HCT116 (cell line): ENCODE measurements at regions not wholly inside any gene's neighbourhood (a gene's known extent, or its start where the extent isn't known, plus 50 kb on each side); places are given as distances from the start of the nearest gene placed in this dataset.

ENCODE experiments used
- ATAC-seq: fragments of 200-7000 bp; cut with Tn5 transposase; 2 replicates; pipeline ENCODE4 v1.9.1; 2020; ENCODE audit warnings: mild to moderate bottlenecking, moderate library complexity
- BruUV-seq: library from RNA; stranded (reverse); fragments of 400-500 nt; replicated peaks from 2 replicates; lab custom pipeline; 2021; lab: Mats Ljungman, UMichigan
- CTCF ChIA-PET: fragments of 300-600 bp; sonication (Branson Sonifier 250); formaldehyde crosslinking; loops from one replicate; lab custom pipeline; 2021; ENCODE audit warnings: antibody characterized with exemption; lab: Charles Lee
- POLR2A ChIA-PET: fragments of 300-600, 350-600 bp; sonication (Branson Sonifier 250); formaldehyde crosslinking; loops from one replicate; lab custom pipeline; 2021; ENCODE audit warnings: antibody characterized with exemption; lab: Charles Lee
- RAD21 ChIA-PET, 2 experiments: fragments of 300-600 bp; sonication (Branson Sonifier 250); formaldehyde crosslinking; loops; one replicate each; lab custom pipeline; 2023; ENCODE audit warnings: low total read pairs in 2 of 2; ENCODE audit not compliant: uncharacterized antibody in 2 of 2, unreplicated experiment in 2 of 2, low non-redundant PET in 1 of 2; lab: Charles Lee
- DNase-seq: peaks from one replicate; pipeline ENCODE4 v3.0.0-alpha.2; 2010; ENCODE audit warnings: low read depth, low spot score
- H2AFZ ChIP-seq: fragments of 200-600 bp; shearing (Covaris generic), sonication (generic); 2 replicates; pipeline ENCODE4 v1.6.1; 2017; ENCODE audit warnings: low read depth, mixed run types, mixed read lengths, antibody characterized with exemption, low read length; ENCODE audit not compliant: poor library complexity, severe bottlenecking
- H3K27ac ChIP-seq: 2 replicates; pipeline ENCODE4 v1.5.1; 2012; ENCODE audit warnings: low read depth, low read length
- H3K27me3 ChIP-seq: fragments of 200-600 bp; sonication (generic); 2 replicates; pipeline ENCODE4 v1.6.1; 2016; ENCODE audit warnings: mixed run types, low read length, mixed read lengths; ENCODE audit not compliant: insufficient read depth
- H3K36me3 ChIP-seq, 2 experiments: fragments of 200-500 bp in 1 of 2; fragments of 200-600 bp in 1 of 2; sonication (Bioruptor generic) in 1 of 2; sonication (generic) in 1 of 2; 2 replicates each; pipeline versions ENCODE4 v1.5.1 to v1.6.1; 2014 to 2016; ENCODE audit warnings: low read length in 2 of 2, inconsistent platforms in 1 of 2, mixed read lengths in 1 of 2, mixed run types in 1 of 2; ENCODE audit not compliant: insufficient read depth in 2 of 2, control insufficient read depth in 1 of 2
- H3K4me1 ChIP-seq, 2 experiments: fragments of 200-600 bp in 1 of 2; sonication (generic) in 1 of 2; 2 replicates each; pipeline versions ENCODE4 v1.5.1 to v1.6.1; 2012 to 2017; ENCODE audit warnings: low read length in 2 of 2, inconsistent platforms in 1 of 2, mild to moderate bottlenecking in 1 of 2, mixed read lengths in 1 of 2, mixed run types in 1 of 2, moderate library complexity in 1 of 2; ENCODE audit not compliant: insufficient read depth in 2 of 2, control insufficient read depth in 1 of 2
- H3K4me2 ChIP-seq: fragments of 200-600 bp; sonication (generic); 2 replicates; pipeline ENCODE4 v1.6.1; 2017; ENCODE audit warnings: mixed run types, low read length, mixed read lengths
- H3K4me3 ChIP-seq, 2 experiments: fragments of 200-600 bp in 1 of 2; sonication (generic) in 1 of 2; replicated peaks in 1 of 2; 2 replicates each; pipeline ENCODE4 v1.5.1; 2011 to 2016; ENCODE audit warnings: low read length in 2 of 2, control low read depth in 1 of 2, low read depth in 1 of 2, mild to moderate bottlenecking in 1 of 2, mixed read lengths in 1 of 2, mixed run types in 1 of 2
- H3K79me2 ChIP-seq: fragments of 200-600 bp; sonication (generic); 2 replicates; pipeline ENCODE4 v1.6.1; 2017; ENCODE audit warnings: mild to moderate bottlenecking, mixed run types, low read length, moderate library complexity, mixed read lengths; ENCODE audit not compliant: insufficient read depth
- H3K9ac ChIP-seq: fragments of 200-600 bp; sonication (generic); 2 replicates; pipeline ENCODE4 v1.6.1; 2016; ENCODE audit warnings: low read length, mixed read lengths
- H3K9me2 ChIP-seq: fragments of 200-600 bp; sonication (generic), shearing (Covaris generic); 2 replicates; pipeline ENCODE4 v1.6.1; 2017; ENCODE audit warnings: mixed run types, mild to moderate bottlenecking, moderate library complexity; ENCODE audit not compliant: insufficient read depth
- H3K9me3 ChIP-seq, 2 experiments: fragments of 200-500 bp in 1 of 2; fragments of 200-600 bp in 1 of 2; sonication (Bioruptor generic) in 1 of 2; sonication (generic) in 1 of 2; 2 replicates each; pipeline ENCODE4 v1.6.1; 2014 to 2017; ENCODE audit warnings: low read length in 2 of 2, mixed read lengths in 2 of 2, inconsistent platforms in 1 of 2, low read depth in 1 of 2, mild to moderate bottlenecking in 1 of 2, mixed run types in 1 of 2, moderate library complexity in 1 of 2; ENCODE audit not compliant: control insufficient read depth in 1 of 2, insufficient read depth in 1 of 2
- H4K20me1 ChIP-seq: fragments of 200-600 bp; sonication (generic), shearing (Covaris generic); 2 replicates; pipeline ENCODE4 v1.6.1; 2017; ENCODE audit warnings: mixed run types, mild to moderate bottlenecking, moderate library complexity; ENCODE audit not compliant: insufficient read depth
- ATF3 ChIP-seq: IDR thresholded peaks from 2 replicates; pipeline ENCODE4 v1.6.1; 2012
- EZH2phosphoT487 ChIP-seq: fragments of 200-600 bp; IDR thresholded peaks from 2 replicates; pipeline ENCODE4 v1.6.1; 2018; ENCODE audit warnings: antibody characterized with exemption, borderline replicate concordance
- FOSL1 ChIP-seq: IDR thresholded peaks from 2 replicates; pipeline ENCODE4 v1.6.1; 2012; ENCODE audit warnings: low read depth
- JUND ChIP-seq: IDR thresholded peaks from 2 replicates; pipeline ENCODE4 v1.6.1; 2012
- REST ChIP-seq: IDR thresholded peaks from 2 replicates; pipeline ENCODE4 v1.6.1; 2012; ENCODE audit warnings: low read depth
- TCF7L2 ChIP-seq: IDR thresholded peaks from 2 replicates; pipeline ENCODE4 v1.7.0; 2011; ENCODE audit warnings: borderline replicate concordance, inconsistent platforms; ENCODE audit not compliant: insufficient read depth, insufficient read length; ENCODE audit errors: extremely low read depth
- ZFX ChIP-seq: fragments of 450-650 bp; IDR thresholded peaks from 2 replicates; pipeline ENCODE4 v1.6.1; 2017
- intact Hi-C: fragments of 100-400 bp; cut with micrococcal nuclease; formaldehyde crosslinking; loops from 2 replicates; pipeline ENCODE4 v1.10.0; 2022

- TF ChIP-seq REST (no peak), FOSL1 (no peak), JUND (no peak), EZH2phosphoT487 (no peak), ATF3 (no peak), ZFX (no peak), TCF7L2 (no peak)
- Histone ChIP-seq H4K20me1 (no peaks in the 10 kb centered on the region), H3K4me3 (no peak overlapping the region), H3K4me1 (no peaks in the 10 kb centered on the region), H3K79me2 (no peaks in the 10 kb centered on the region), H3K27me3 (no peaks in the 10 kb centered on the region), H3K4me2 (no peak overlapping the region), H3K27ac (no peak overlapping the region), H3K9ac (no peak overlapping the region), H2AFZ (no peak overlapping the region), H3K9me3 (peaks cover 0 to 18% of the 10 kb centered on the region in 2 experiments; a peak in 2 of 4 replicates), H3K36me3 (no peaks in the 10 kb centered on the region), H3K9me2 (no peaks in the 10 kb centered on the region)
- ChIA-PET CTCF (no interaction called here), POLR2A (no interaction called here), RAD21 (no interaction called here)
- ATAC-seq (no peak), DNase-seq (no peak)
- intact Hi-C loops = no loop called here
- no TSS peak for BruUV-seq
Measured at GRCh38 chr2:122535960-122536505, 780.6 kb downstream of the TSN start.
